Activated T-cell treated with anti-CD3 and anti-CD28 coated beads for 1 hour (primary cell): ENCODE measurements at regions not wholly inside any gene's neighbourhood (a gene's known extent, or its start where the extent isn't known, plus 50 kb on each side); places are given as distances from the start of the nearest gene placed in this dataset.

Experiments
- DNase-seq: peaks from one replicate; pipeline ENCODE4 v3.0.0-alpha.2; 2020; ENCODE audit warnings: low read depth

GRCh38 chr1:4431491-4431890, 222.9 kb upstream of the AJAP1 start:
- DNase-seq, result no peak

GRCh38 chr1:4433075-4433474, 221.3 kb upstream of the AJAP1 start:
- DNase-seq, result no peak

- no peak for DNase-seq
Observed at GRCh38 chr1:4444086-4444485, 210.3 kb upstream of the AJAP1 start.

- DNase-seq, result no peak
Observed at GRCh38 chr1:4447778-4448420, 206.5 kb upstream of the AJAP1 start.

GRCh38 chr1:4449972-4450371, 204.4 kb upstream of the AJAP1 start:
- DNase-seq, result no peak

GRCh38 chr1:4452701-4453100, 201.7 kb upstream of the AJAP1 start:
- DNase-seq, result no peak

GRCh38 chr1:4460052-4460451, 194.4 kb upstream of the AJAP1 start:
- DNase-seq, result no peak

- DNase-seq, result no peak
Observed at GRCh38 chr1:4460651-4461050, 193.8 kb upstream of the AJAP1 start.

GRCh38 chr1:4461726-4462290, 192.6 kb upstream of the AJAP1 start:
- no peak for DNase-seq

- no peak for DNase-seq
Observed at GRCh38 chr1:4462831-4463484, 191.5 kb upstream of the AJAP1 start.

- DNase-seq, result no peak
Observed at GRCh38 chr1:4463631-4464030, 190.8 kb upstream of the AJAP1 start.

- no peak for DNase-seq
Observed at GRCh38 chr1:4464478-4464877, 189.9 kb upstream of the AJAP1 start.

GRCh38 chr1:4467241-4467640, 187.2 kb upstream of the AJAP1 start:
- DNase-seq, result no peak

- DNase-seq, result no peak
Observed at GRCh38 chr1:4468386-4468785, 186.0 kb upstream of the AJAP1 start.

- no peak for DNase-seq
Observed at GRCh38 chr1:4468804-4469514, 185.4 kb upstream of the AJAP1 start.

- DNase-seq, result no peak
Observed at GRCh38 chr1:4476394-4476793, 178.0 kb upstream of the AJAP1 start.

- DNase-seq, result no peak
Observed at GRCh38 chr1:4481451-4481850, 173.0 kb upstream of the AJAP1 start.

- no peak for DNase-seq
Observed at GRCh38 chr1:4482526-4482925, 171.9 kb upstream of the AJAP1 start.

GRCh38 chr1:4483021-4483625, 171.3 kb upstream of the AJAP1 start:
- no peak for DNase-seq

- DNase-seq, result no peak
Observed at GRCh38 chr1:4485398-4485797, 169.0 kb upstream of the AJAP1 start.

GRCh38 chr1:4485878-4486277, 168.5 kb upstream of the AJAP1 start:
- no peak for DNase-seq

- no peak for DNase-seq
Observed at GRCh38 chr1:4486408-4487120, 167.8 kb upstream of the AJAP1 start.
